ENCODE measurements at regions not wholly inside any gene's neighbourhood (a gene's known extent, or its start where the extent isn't known, plus 50 kb on each side); places are given as distances from the start of the nearest gene placed in this dataset.
A peak's percentile ranks its signal among the peaks of the same experiment; 100 is the strongest.

GRCh38 chr4:140268186-140268841 is 105.1 kb upstream of the SCOC start:
- TF ChIP-seq CTCF (IDR thresholded peaks at IDR 0.05; ENCODE audit: insufficient read depth, low read depth, low read length): no peak
- DNase-seq (ENCODE audit: low read depth): peak; percentile 47
- H3K4me3 ChIP-seq (ENCODE audit: low read depth, low read length): no peak overlapping the region

- DNase-seq (ENCODE audit: low read depth): no peak
- no peak overlapping the region for H3K4me3 ChIP-seq (ENCODE audit: low read depth, low read length)
- TF ChIP-seq CTCF (IDR thresholded peaks at IDR 0.05; ENCODE audit: insufficient read depth, low read depth, low read length): no peak
These were observed 105.9 kb upstream of the SCOC start for GRCh38 chr4:140267576-140267975.

- H3K4me3 ChIP-seq (ENCODE audit: low read depth, low read length): no peak overlapping the region
- no peak for DNase-seq (ENCODE audit: low read depth)
- no peak for TF ChIP-seq CTCF (IDR thresholded peaks at IDR 0.05; ENCODE audit: insufficient read depth, low read depth, low read length)
These were observed 106.4 kb upstream of the SCOC start for GRCh38 chr4:140266958-140267568.

- DNase-seq (ENCODE audit: low read depth): peak; percentile 79
- no peak for TF ChIP-seq CTCF (IDR thresholded peaks at IDR 0.05; ENCODE audit: insufficient read depth, low read depth, low read length)
- no peak overlapping the region for H3K4me3 ChIP-seq (ENCODE audit: low read depth, low read length)
These were observed 106.2 kb upstream of the MAML3 start for GRCh38 chr4:140260227-140260626.

GRCh38 chr4:140258476-140258875 is 104.5 kb upstream of the MAML3 start:
- no peak overlapping the region for H3K4me3 ChIP-seq (ENCODE audit: low read depth, low read length)
- no peak for DNase-seq (ENCODE audit: low read depth)
- TF ChIP-seq CTCF (IDR thresholded peaks at IDR 0.05; ENCODE audit: insufficient read depth, low read depth, low read length): no peak

GRCh38 chr4:140257461-140258305 is 103.7 kb upstream of the MAML3 start:
- no peak for TF ChIP-seq CTCF (IDR thresholded peaks at IDR 0.05; ENCODE audit: insufficient read depth, low read depth, low read length)
- peak; percentile 68 for DNase-seq (ENCODE audit: low read depth)
- H3K4me3 ChIP-seq (ENCODE audit: low read depth, low read length): no peak overlapping the region
